ENCODE measurements at regions not wholly inside any gene's neighbourhood (a gene's known extent, or its start where the extent isn't known, plus 50 kb on each side); places are given as distances from the start of the nearest gene placed in this dataset.

GRCh38 chr7:42746214-42746613 lies 165.7 kb downstream of the C7orf25 start:
- TF ChIP-seq POLR2A (IDR thresholded peaks at IDR 0.05) (no peak), EP300 (IDR thresholded peaks at IDR 0.05) (no peak), CTCF (IDR thresholded peaks at IDR 0.05) (no peak), POLR2AphosphoS5 (IDR thresholded peaks at IDR 0.05) (no peak)

Measured in suprapubic skin (tissue), 4 donors.